ENCODE measurements at regions not wholly inside any gene's neighbourhood (a gene's known extent, or its start where the extent isn't known, plus 50 kb on each side); places are given as distances from the start of the nearest gene placed in this dataset.
"Not testable (repeated sequence)": the region's sequence is repeated elsewhere in the genome, so short reads cannot be mapped to it uniquely, and the experiment has no call there.

- peaks cover 26 to 33% of the 10 kb centered on the region in 2 experiments; a peak in 3 of 4 replicates for H3K4me1 ChIP-seq (ENCODE audit: control insufficient read depth in 1 of 2, insufficient read depth in 2 of 2, low read depth in 1 of 2, low read length in 1 of 2)
- WGBS (ENCODE audit: low lambda C conversion rate), result 92% methylated on average over 5 of the region's 6 CpGs
- H3K36me3 ChIP-seq (replicated peaks in 1 of 2; ENCODE audit: control insufficient read depth in 1 of 2, insufficient read depth in 2 of 2, low read length in 1 of 2), result no peaks in the 10 kb centered on the region
- no peaks in the 10 kb centered on the region for H3K9me3 ChIP-seq
- H3F3A ChIP-seq (replicated peaks; ENCODE audit: insufficient read depth), result peaks cover 45% of the 10 kb centered on the region
- no peaks in the 10 kb centered on the region for H3K79me2 ChIP-seq (ENCODE audit: insufficient read depth)
- TF ChIP-seq USF2 (IDR thresholded peaks at IDR 0.05; ENCODE audit: borderline replicate concordance, low read depth, low read length) (no peak), CHD2 (IDR thresholded peaks at IDR 0.05; ENCODE audit: low read length, partially characterized antibody) (no peak), RCOR1 (IDR thresholded peaks at IDR 0.05; ENCODE audit: low read length) (no peak), ELF1 (IDR thresholded peaks at IDR 0.05) (no peak), FOXJ3 (CRISPR knock-in tag; IDR thresholded peaks at IDR 0.05) (no peak), MEF2A (IDR thresholded peaks at IDR 0.05; ENCODE audit: borderline replicate concordance, low read depth) (no peak), TEAD4 (IDR thresholded peaks at IDR 0.05; ENCODE audit: borderline replicate concordance, insufficient read depth) (no peak), TAF1 (IDR thresholded peaks at IDR 0.05; ENCODE audit: borderline replicate concordance, low read depth, low read length) (no peak), RFX5 (IDR thresholded peaks at IDR 0.05; ENCODE audit: low read length) (no peak), CTCF (IDR thresholded peaks at IDR 0.05) (no peak)
- H3K9me2 ChIP-seq, result no peaks in the 10 kb centered on the region
- no peak for DNase-seq
- no peak overlapping the region for H3K4me2 ChIP-seq
- no peaks in the 10 kb centered on the region for H3K27me3 ChIP-seq (ENCODE audit: insufficient read depth)
- peak overlapping the region; percentile 88 to 98; a peak in 3 of 4 replicates for H3K27ac ChIP-seq (ENCODE audit: low read depth in 2 of 2, low read length in 1 of 2)
- no peak overlapping the region for H3K4me3 ChIP-seq (ENCODE audit: low read depth in 2 of 2, low read length in 1 of 2)
- ChIA-PET CTCF (no interaction called here), POLR2A (no interaction called here)
- no peaks in the 10 kb centered on the region for H4K20me1 ChIP-seq (ENCODE audit: insufficient read depth)
- H3K9ac ChIP-seq, result no peak overlapping the region
- H2AFZ ChIP-seq (ENCODE audit: low read depth), result no peak overlapping the region
Measured at GRCh38 chr2:237210763-237211162, 125.1 kb downstream of the COPS8 start.

- POLR2A ChIA-PET; H3K9me2 ChIP-seq; CTCF ChIA-PET; H2AFZ ChIP-seq (ENCODE audit: low read depth); DNase-seq; H3K9me3 ChIP-seq; H4K20me1 ChIP-seq (ENCODE audit: insufficient read depth); H3K4me3 ChIP-seq (ENCODE audit: low read depth in 2 of 2, low read length in 1 of 2); H3K4me2 ChIP-seq; H3K36me3 ChIP-seq (replicated peaks in 1 of 2; ENCODE audit: control insufficient read depth in 1 of 2, insufficient read depth in 2 of 2, low read length in 1 of 2); H3K79me2 ChIP-seq (ENCODE audit: insufficient read depth); H3K27me3 ChIP-seq (ENCODE audit: insufficient read depth); H3K9ac ChIP-seq: not testable (repeated sequence)
- Histone ChIP-seq H3F3A (replicated peaks; ENCODE audit: insufficient read depth) (peaks cover 51% of the 10 kb centered on the region), H3K27ac (ENCODE audit: low read depth in 2 of 2, low read length in 1 of 2) (peak overlapping the region in 1 of 2 experiments; percentile 77; a peak in 1 of 4 replicates), H3K4me1 (ENCODE audit: control insufficient read depth in 1 of 2, insufficient read depth in 2 of 2, low read depth in 1 of 2, low read length in 1 of 2) (peaks cover 23% of the 10 kb centered on the region in 2 experiments; a peak in 3 of 4 replicates)
- 88% methylated on average over 9 of the region's 9 CpGs for WGBS (ENCODE audit: low lambda C conversion rate)
Measured at GRCh38 chr2:237212356-237213279, 126.9 kb downstream of the COPS8 start.
